GM13977 (cell line): ENCODE measurements at regions not wholly inside any gene's neighbourhood (a gene's known extent, or its start where the extent isn't known, plus 50 kb on each side); places are given as distances from the start of the nearest gene placed in this dataset.

Source experiments
- DNase-seq: peaks from one replicate; pipeline ENCODE4 v3.0.0; 2012; ENCODE audit warnings: low spot score
- CTCF ChIP-seq: IDR thresholded peaks from 2 replicates; pipeline ENCODE4 v1.5.1; 2012; ENCODE audit warnings: mild to moderate bottlenecking, control low read depth; ENCODE audit not compliant: insufficient read depth; ENCODE audit errors: extremely low read depth, missing control alignments
- in situ Hi-C: fragments of 300-500 bp; cut with MboI; formaldehyde crosslinking; loops from one replicate; pipeline ENCODE4 v1.12.0; 2022; ENCODE audit warnings: low sequenced_read_pairs, low pct_unique_long_range_greater_than_20kb, mixed read lengths, inconsistent platforms; ENCODE audit not compliant: unreplicated experiment

DNA sequence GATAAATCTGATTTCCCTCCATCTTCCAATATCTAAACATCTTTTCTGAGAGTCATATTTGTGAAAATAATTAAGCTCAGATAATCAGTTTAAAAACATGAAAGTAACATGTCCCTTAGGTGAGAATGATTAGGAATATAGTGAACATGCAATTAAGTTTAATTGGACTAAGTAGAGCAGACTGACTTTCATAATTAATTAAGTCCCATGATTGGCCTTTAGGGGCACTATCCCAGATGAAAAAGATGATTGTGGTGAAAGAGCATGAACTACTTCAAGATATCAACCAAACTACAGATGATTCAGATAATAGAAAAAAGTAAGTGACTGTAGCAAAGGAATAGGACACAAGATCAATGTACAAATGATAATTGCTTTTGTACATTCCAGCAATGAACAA is 758.8 kb downstream of the STIM2 start:
- TF ChIP-seq CTCF, result no peak
- in situ Hi-C loops, result no loop called here
- no peak for DNase-seq

- in situ Hi-C loops, result no loop called here
- no peak for TF ChIP-seq CTCF
- DNase-seq, result no peak
Observed at GRCh38 chr4:27620886-27621285, 760.2 kb downstream of the STIM2 start.

- in situ Hi-C loops, result no loop called here
- TF ChIP-seq CTCF, result no peak
- DNase-seq, result no peak
Observed at GRCh38 chr4:27624749-27625148, 764.1 kb downstream of the STIM2 start.

GRCh38 chr4:27628609-27629008 is 768.0 kb downstream of the STIM2 start:
- TF ChIP-seq CTCF, result no peak
- in situ Hi-C loops, result no loop called here
- no peak for DNase-seq

DNA sequence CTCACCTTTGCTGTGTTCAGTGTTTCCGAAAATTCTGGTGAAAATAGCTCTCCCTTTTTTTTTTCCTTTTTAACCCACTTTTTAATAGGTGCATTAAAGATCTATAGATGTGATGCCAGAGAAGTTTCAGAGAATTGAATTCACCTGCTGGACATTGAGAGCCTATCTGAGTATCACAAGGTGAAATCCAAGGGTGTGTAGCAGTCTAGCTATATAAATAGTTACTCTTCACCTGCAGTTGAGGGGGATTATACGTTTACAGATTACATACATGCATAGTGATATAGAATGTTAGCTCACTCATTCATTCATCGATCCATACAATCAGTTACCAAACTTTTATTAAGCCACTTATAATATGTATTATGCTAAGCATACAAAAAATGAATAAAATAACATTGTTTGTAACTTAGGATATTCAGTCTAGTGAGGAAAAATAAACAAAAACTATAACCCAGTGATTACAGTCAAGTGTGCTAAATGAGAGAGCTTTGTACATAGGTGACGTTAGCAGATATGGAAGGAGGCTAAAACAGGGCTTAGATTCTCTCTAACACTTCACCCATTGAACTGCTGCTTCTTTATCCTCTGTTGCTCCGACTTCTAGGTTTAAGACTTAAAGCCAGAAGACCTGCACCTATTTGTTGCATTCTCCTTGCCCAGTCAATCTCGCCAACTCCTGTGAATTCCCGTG is 769.0 kb downstream of the STIM2 start:
- in situ Hi-C loops, result no loop called here
- TF ChIP-seq CTCF, result no peak
- DNase-seq, result no peak

DNA sequence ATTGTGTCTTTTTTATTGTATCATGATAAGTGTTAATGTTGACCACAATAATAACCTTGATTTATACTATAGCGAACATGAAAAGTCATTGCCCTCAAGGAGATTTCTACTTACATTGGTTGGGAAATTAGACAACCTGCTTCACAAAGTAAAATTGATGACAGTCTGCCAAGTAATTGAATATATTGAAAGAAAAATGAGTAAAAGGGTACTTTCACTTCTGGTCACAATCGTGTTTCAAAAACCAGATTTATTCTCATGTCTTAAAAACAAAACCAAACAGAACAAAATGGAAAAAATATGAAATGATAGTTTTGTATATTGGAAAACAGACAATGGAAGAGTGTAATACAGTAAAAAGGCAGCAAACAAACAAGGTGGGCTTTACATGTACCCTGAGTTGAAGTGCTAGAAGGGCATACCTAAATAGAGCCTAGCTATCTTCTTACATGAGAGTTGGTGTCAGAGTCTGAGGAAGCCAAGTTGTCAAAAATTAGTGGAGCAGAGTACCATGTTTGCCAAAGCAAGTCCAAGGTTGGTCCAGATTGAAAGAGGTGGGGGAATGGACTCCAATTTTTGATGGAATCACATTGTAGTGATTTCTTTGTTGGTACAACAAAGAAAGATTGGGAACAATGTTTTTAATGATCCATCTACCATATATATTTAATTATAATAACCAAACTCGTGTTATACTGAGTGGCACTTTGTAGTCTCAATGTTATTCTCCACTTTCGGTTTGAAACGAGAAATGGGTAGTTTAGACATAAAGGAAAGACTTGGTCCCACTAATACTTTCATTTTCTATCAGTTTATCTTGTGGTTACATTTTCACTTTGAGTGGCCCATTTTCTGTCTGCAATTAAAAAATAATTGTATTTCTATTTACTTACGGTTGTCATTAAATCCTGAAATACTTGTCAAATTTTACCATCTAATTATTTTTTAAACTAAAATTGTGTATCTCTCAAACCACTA is 775.6 kb downstream of the STIM2 start:
- in situ Hi-C loops, result no loop called here
- peak; percentile 7 for DNase-seq
- no peak for TF ChIP-seq CTCF
